Activated naive CD8-positive, alpha-beta T cell treated with anti-CD3 and anti-CD28 coated beads for 36 hours (primary cell): ENCODE measurements at regions not wholly inside any gene's neighbourhood (a gene's known extent, or its start where the extent isn't known, plus 50 kb on each side); places are given as distances from the start of the nearest gene placed in this dataset.
"Not testable (repeated sequence)": the region's sequence is repeated elsewhere in the genome, so short reads cannot be mapped to it uniquely, and the experiment has no call there.

Experiments
- DNase-seq: peaks from one replicate; pipeline ENCODE4 v3.0.0; 2021
- H3K27ac Mint-ChIP-seq: one replicate; pipeline ENCODE4 v1.8.0; 2022; ENCODE audit warnings: mild to moderate bottlenecking, moderate library complexity, mixed read lengths
- H3K27me3 Mint-ChIP-seq: one replicate; pipeline ENCODE4 v1.8.0; 2022; ENCODE audit warnings: mild to moderate bottlenecking, mixed read lengths
- H3K36me3 Mint-ChIP-seq: one replicate; pipeline ENCODE4 v1.8.0; 2021; ENCODE audit warnings: mild to moderate bottlenecking, mixed read lengths
- H3K4me1 Mint-ChIP-seq: one replicate; pipeline ENCODE4 v1.8.0; 2021; ENCODE audit warnings: mixed read lengths
- H3K4me3 Mint-ChIP-seq: one replicate; pipeline ENCODE4 v1.8.0; 2022; ENCODE audit warnings: mild to moderate bottlenecking, moderate library complexity, mixed read lengths
- H3K9me3 Mint-ChIP-seq: one replicate; pipeline ENCODE4 v1.8.0; 2022; ENCODE audit warnings: mixed read lengths

DNA sequence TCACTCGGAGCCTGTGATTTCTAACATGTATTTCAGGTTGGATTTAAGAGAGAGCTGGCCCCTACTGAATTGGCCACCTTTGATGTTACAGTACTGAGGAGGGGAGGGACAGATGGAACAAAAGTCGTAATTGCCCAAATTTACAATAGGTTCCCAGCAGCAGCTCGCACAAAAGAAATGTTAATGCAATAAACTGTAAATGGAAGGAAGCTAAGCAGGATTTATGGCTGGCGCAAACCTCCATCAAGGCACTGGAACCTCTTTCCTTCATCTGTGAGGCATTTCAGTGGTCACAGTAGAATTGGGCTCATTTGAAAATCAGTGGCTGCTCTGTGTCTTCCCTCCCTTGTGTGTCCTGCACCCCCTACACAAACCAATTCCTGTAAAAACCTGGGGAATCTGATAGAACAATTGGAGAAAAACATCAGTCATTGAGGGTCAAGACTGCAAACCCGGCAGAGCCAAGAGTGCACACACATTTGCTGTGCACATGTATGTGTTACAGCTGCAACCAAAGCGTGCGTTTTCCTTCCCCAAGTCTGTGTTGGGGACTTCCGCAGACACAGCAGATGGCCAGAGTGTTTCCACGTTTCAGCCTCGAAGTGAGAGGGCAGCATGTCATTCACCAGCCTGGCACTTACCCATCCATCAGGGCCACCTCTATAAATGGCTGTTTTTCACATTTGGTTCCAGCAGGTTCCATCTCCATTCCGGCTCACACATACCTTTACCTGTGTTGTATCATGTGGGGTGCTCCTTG lies 192.8 kb downstream of the TM9SF2 start:
- H3K4me1 Mint-ChIP-seq, result no peaks in the 10 kb centered on the region
- no peak overlapping the region for H3K27ac Mint-ChIP-seq
- H3K36me3 Mint-ChIP-seq, result no peaks in the 10 kb centered on the region
- no peaks in the 10 kb centered on the region for H3K9me3 Mint-ChIP-seq
- no peak overlapping the region for H3K4me3 Mint-ChIP-seq
- no peaks in the 10 kb centered on the region for H3K27me3 Mint-ChIP-seq
- no peak for DNase-seq

DNA sequence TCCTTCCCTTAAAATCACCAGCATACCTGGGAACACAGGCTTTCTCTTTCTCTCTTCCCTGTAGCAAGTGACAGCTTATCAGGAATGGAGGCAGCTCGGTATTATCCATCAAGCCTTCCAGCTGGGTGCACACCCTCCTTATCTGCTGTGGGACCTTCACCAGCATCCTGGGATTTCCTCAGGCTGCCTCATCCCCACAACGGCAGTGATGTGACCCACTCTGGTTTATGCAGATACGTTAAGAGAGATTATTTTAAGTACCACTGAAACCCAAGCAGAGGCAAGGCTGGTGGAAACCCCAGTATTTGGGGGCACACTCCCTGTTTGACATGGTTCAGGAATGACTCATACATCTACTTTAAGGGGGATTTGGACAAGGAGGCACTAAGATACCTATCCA lies 192.1 kb downstream of the TM9SF2 start:
- Mint-ChIP-seq H3K27me3 (no peaks in the 10 kb centered on the region), H3K36me3 (no peaks in the 10 kb centered on the region), H3K27ac (no peak overlapping the region), H3K9me3 (no peaks in the 10 kb centered on the region), H3K4me3 (no peak overlapping the region), H3K4me1 (no peaks in the 10 kb centered on the region)
- no peak for DNase-seq

DNA sequence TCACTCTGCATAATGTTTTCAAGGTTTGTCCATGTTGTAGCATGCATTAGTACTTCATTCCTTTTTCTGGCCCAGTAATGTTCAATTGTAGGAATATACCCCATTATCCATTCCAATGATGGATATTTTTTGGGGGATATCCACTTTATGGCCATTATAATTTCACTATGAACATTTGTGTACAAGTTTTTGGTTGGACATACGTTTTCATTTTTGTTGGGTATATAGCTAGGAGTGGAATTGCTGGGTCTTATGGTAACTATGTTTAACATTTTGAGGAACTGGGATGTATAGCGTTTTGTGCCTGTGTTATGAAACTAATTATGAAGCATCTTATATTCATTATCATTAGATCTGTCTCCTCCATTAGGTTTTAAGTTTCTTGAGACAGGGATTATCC lies 191.6 kb downstream of the TM9SF2 start:
- Mint-ChIP-seq H3K9me3 (no peaks in the 10 kb centered on the region), H3K4me1 (no peaks in the 10 kb centered on the region), H3K27ac (no peak overlapping the region), H3K27me3 (no peaks in the 10 kb centered on the region), H3K4me3 (no peak overlapping the region), H3K36me3 (no peaks in the 10 kb centered on the region)
- no peak for DNase-seq

DNA sequence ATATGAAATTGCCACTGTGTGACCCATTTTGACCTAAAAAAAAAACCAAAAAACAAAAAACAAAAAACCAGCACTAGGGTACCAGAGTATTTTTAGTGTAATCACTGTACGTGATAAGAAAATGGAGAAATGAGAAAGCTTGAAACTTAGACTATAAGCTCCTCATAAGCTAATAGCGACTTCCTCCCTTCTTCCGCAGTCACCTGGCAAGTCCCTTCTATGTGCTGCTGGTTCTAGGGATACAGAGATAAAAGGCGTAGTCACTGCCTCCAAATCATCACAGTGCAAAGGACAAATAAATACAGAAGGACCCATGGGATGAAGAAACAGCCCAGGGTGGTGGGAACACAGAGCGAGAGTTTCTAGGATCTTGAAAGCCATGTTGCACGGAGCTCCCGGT lies 190.3 kb downstream of the TM9SF2 start:
- H3K4me1 Mint-ChIP-seq, result no peaks in the 10 kb centered on the region
- no peaks in the 10 kb centered on the region for H3K36me3 Mint-ChIP-seq
- no peak overlapping the region for H3K27ac Mint-ChIP-seq
- DNase-seq, result no peak
- H3K9me3 Mint-ChIP-seq, result no peaks in the 10 kb centered on the region
- H3K4me3 Mint-ChIP-seq, result no peak overlapping the region
- H3K27me3 Mint-ChIP-seq, result no peaks in the 10 kb centered on the region

DNA sequence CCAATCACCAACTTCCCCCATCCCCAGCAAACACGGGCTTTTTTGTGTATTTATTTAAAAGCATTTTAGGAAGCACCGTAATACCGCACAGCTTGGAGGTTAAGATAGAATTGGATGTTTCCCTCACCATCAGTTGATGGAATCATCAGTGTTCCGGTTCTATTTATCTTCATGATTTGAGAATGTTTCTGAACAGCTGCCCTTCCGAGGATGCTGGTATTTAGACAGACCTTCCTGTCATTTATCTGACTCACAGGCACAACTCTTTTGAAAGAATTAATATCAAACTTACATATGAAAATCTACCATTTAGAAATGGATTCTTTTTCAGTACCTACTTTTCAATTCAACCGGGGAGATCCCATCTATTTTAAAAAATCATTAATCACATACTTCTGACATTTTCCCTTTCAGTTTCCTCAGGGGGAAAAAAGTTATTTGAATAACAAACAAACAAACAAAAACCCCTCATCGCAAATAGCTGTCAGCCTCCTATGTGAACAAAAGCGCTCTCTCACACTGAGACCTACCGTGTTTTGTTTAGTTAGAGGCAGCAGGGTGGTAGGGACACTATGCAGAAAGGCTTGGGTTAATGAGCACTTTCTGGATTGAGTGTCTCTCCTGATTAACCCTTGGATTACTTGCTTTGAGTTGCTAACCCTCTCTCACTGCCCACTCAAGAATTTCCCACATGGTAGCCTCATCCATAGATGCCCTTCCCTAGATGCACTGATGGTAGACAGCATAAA lies 189.3 kb downstream of the TM9SF2 start:
- Mint-ChIP-seq H3K4me3 (no peak overlapping the region), H3K27ac (no peak overlapping the region), H3K9me3 (no peaks in the 10 kb centered on the region), H3K4me1 (no peaks in the 10 kb centered on the region), H3K27me3 (no peaks in the 10 kb centered on the region), H3K36me3 (no peaks in the 10 kb centered on the region)
- DNase-seq, result no peak

DNA sequence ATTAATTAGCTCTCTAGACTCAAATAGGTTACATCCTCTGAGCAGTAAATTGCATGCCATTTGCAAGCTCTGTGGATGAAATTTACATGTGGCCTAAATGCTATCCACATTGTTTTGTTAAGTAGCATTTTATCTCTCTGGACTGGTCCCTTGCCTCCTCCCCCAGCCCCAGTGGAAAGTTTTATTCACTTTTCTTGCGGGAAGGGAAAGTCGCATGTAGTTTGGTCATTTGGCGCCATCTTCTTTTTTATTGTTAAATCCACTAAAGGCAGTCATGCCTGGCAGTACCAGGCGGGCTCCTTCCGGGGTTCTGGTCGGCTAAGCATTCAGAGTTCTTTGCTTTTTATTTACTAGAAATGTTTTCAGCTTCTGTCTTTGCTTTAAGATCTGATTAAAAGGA lies 188.7 kb downstream of the TM9SF2 start:
- Mint-ChIP-seq H3K4me3 (no peak overlapping the region), H3K9me3 (no peaks in the 10 kb centered on the region), H3K27ac (no peak overlapping the region), H3K36me3 (no peaks in the 10 kb centered on the region), H3K4me1 (no peaks in the 10 kb centered on the region), H3K27me3 (no peaks in the 10 kb centered on the region)
- DNase-seq, result no peak

DNA sequence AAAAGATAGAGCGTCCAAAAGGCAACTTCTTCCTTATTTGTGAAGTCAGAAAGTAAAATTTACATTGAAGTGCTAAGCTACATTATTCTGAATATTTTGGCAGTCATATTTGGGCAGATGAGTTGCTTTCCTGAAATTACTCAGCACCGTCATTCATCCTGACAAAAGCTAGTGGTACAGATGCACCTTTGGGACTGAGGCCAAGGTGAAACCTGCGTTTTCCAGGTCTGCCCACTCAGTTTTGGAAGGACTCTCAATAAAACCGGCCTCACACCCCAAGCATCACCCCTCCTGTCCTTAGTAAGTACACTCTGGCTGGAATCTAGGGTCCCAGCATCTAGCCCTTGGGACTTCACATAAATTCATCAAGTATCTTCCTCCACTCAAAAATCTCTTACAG lies 187.5 kb downstream of the TM9SF2 start:
- DNase-seq, result no peak
- no peaks in the 10 kb centered on the region for H3K9me3 Mint-ChIP-seq
- H3K4me1 Mint-ChIP-seq, result no peaks in the 10 kb centered on the region
- no peak overlapping the region for H3K4me3 Mint-ChIP-seq
- no peak overlapping the region for H3K27ac Mint-ChIP-seq
- H3K27me3 Mint-ChIP-seq, result no peaks in the 10 kb centered on the region
- H3K36me3 Mint-ChIP-seq, result no peaks in the 10 kb centered on the region

DNA sequence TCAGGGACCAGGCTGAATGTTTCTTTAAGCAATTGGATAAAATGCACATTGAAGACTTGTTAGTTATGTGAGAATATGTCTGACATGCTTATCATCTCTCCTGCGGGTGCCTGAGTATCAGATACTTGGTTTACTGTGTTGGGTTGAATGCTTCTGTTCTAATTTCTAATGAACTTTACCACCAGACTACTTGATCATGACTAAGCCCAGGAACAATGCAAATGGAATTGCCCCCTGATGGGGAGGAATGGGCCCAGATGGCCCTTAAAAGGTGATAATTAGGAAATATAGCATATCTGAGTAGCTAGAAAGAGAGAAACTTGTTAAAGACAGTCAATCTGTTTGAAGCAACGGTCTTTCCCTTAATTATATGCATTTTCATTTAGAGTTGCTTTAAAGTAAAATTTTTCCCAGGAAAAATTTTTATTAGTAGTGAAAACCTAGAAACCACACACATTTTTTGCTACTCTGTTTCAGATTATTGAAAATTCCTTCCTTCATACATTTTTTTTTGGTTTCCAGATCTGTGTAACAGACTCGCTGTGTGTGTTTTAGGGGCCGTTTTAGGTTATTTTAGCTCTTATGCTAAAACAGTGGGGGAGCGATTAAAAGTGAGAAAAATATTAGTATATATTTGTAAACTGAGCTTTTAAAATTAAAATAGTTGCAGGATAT lies 186.6 kb downstream of the TM9SF2 start:
- Mint-ChIP-seq H3K4me3 (no peak overlapping the region), H3K27me3 (no peaks in the 10 kb centered on the region), H3K36me3 (no peaks in the 10 kb centered on the region), H3K4me1 (no peaks in the 10 kb centered on the region), H3K27ac (no peak overlapping the region), H3K9me3 (no peaks in the 10 kb centered on the region)
- DNase-seq, result no peak

DNA sequence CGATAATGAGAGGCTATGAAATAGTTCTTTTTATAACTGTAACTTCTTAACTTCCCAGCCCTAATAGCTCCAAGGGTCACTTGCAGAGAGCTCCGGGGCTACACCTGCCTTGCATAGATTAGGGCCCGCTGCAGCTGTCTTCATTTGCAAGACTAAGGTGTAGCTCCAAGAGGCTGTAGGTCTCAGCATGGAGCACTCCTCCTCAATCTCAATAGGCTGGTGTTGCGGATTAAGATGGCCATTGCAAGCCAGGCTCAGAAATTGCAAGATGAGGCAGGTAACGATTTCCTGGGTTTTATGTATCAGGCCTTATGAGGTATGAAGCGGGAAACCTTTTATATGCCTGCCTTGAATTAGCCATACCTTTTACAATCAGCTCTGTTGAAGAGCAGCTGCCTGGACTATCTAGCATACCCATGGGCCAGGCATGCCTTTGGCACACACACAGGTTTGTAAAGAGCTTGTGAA lies 185.7 kb downstream of the TM9SF2 start:
- no peaks in the 10 kb centered on the region for H3K4me1 Mint-ChIP-seq
- H3K27me3 Mint-ChIP-seq, result no peaks in the 10 kb centered on the region
- H3K4me3 Mint-ChIP-seq, result no peak overlapping the region
- no peak for DNase-seq
- peaks cover 2% of the 10 kb centered on the region for H3K36me3 Mint-ChIP-seq
- H3K9me3 Mint-ChIP-seq, result no peaks in the 10 kb centered on the region
- H3K27ac Mint-ChIP-seq, result no peak overlapping the region

DNA sequence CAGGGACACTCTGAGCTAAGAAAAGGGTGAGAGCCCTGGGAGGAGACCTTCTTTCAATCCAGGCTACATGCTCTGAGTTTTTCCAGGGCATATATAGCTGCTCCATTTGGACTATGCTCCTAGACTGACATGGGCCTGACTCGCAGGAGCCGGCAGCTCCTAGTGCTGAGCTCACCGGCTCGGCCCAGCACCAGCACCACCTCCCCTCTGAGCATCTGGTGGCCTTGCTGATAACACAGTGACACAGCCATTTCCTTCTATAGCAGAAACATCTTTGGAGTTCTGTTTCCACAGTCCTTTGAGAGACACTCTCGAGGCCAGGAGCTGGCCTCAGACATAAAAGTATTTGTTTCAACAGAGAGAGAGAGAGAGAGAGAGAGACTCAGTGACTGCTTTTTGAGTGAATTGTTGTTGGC lies 184.9 kb downstream of the TM9SF2 start:
- Mint-ChIP-seq H3K4me1 (no peaks in the 10 kb centered on the region), H3K9me3 (no peaks in the 10 kb centered on the region), H3K27me3 (no peaks in the 10 kb centered on the region), H3K36me3 (peaks cover 2% of the 10 kb centered on the region), H3K27ac (no peak overlapping the region), H3K4me3 (no peak overlapping the region)
- DNase-seq, result no peak

DNA sequence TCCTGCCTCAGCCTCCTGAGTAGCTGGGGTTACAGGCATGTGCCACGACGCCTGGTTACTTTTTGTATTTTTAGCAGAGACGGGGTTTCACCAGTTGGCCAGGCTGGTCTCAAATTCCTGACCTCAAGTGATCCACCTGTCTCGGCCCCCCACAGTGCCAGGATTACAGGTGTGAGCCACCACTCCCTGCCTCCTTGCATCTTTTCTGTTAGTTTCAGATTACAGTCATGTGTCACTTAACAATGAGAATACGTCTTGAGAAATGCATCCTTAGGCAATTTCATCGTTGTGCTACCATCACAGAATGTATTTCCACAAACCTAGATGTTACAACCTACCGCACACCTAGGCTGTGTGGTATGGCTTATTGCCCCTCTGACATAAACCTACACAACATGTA lies 180.4 kb downstream of the TM9SF2 start:
- DNase-seq, result no peak
- Mint-ChIP-seq H3K4me1 (no peaks in the 10 kb centered on the region), H3K9me3 (no peaks in the 10 kb centered on the region), H3K27me3 (no peaks in the 10 kb centered on the region), H3K36me3 (peaks cover 2% of the 10 kb centered on the region), H3K4me3 (no peak overlapping the region), H3K27ac (no peak overlapping the region)

DNA sequence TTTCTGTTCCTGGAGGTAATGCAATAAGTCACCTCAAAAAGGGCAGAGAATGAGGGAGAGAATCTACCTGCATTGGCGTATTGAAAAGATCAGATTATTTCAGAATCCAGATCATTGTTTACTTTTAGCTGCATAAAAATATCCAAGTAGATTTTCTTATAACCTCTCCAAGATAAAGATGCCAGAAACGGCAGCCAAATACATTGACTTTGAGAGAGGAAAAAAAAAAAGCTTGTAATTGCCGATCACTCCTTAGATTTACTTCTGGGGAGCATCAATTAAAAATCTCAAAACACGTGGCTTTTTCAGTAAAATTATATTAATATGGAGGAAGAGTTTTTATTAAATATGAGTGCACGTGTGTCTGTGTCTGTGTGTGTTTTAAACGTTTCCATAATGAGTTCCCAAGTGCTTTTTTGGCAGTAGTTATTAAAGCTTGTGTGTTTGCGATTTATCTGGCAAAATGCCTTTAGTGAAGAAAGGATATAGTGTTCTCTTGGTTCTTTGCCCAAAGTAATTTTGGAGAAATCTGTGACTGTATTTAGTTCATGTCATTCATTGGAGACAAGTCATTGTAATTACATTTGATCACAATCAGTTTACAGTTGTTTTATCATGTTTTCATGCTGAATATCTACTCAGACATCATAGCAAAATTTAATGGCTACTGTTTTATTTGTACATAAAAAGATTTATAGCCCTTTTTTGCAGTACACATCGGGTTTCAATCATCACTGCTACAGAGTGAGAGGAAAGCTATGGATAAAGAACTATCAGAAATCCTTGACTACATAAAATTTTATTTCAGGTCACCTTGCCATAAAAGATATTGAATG lies 176.1 kb downstream of the TM9SF2 start:
- Mint-ChIP-seq H3K4me3 (no peak overlapping the region), H3K4me1 (no peaks in the 10 kb centered on the region), H3K27ac (no peak overlapping the region), H3K27me3 (no peaks in the 10 kb centered on the region), H3K9me3 (no peaks in the 10 kb centered on the region), H3K36me3 (peaks cover 4% of the 10 kb centered on the region)
- no peak for DNase-seq

DNA sequence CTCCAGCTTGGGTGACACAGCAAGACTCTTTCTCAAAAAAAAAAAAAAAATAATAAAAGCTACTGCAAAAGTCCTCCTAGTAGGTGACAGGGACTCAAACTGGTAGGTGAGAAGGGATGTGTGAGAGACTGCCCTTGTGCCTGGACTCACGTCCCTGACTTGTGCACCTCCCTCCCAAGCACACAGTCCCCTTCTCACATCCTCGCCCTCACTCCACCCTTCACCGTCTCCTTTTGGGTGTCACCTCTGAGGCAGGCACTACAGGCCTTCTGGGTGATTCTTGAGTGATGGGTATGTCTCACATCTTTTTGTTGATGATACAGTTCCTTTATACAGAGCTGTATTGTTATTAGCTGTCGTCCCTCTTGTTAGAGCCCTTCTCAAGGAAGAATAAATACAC lies 170.5 kb downstream of the TM9SF2 start:
- no peaks in the 10 kb centered on the region for H3K9me3 Mint-ChIP-seq
- no peak overlapping the region for H3K4me3 Mint-ChIP-seq
- H3K27me3 Mint-ChIP-seq, result peaks cover 3% of the 10 kb centered on the region
- DNase-seq, result no peak
- no peaks in the 10 kb centered on the region for H3K4me1 Mint-ChIP-seq
- no peak overlapping the region for H3K27ac Mint-ChIP-seq
- peaks cover 2% of the 10 kb centered on the region for H3K36me3 Mint-ChIP-seq

DNA sequence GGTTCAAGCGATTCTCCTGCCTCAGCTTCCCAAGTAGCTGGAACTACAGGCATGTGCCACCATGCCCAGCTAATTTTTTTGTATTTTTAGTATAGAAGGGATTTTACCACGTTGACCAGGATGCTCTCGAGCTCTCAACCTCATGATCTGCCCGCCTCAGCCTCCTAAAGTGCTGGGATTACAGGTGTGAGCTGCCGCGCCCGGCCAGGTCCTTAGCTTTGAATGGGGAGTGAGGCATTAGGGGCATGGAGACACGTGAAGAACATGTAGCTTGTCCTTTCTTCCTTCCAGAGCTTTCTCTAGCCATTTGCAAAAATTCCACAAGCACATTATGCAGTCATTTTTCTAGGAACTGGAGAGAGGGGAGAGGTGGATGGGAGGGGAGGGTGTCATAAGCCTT lies 167.8 kb downstream of the TM9SF2 start:
- H3K9me3 Mint-ChIP-seq, H3K27ac Mint-ChIP-seq, H3K4me1 Mint-ChIP-seq, H3K4me3 Mint-ChIP-seq, H3K27me3 Mint-ChIP-seq, H3K36me3 Mint-ChIP-seq, DNase-seq: not testable (repeated sequence)
